SK-N-MC (cell line): ENCODE measurements at regions not wholly inside any gene's neighbourhood (a gene's known extent, or its start where the extent isn't known, plus 50 kb on each side); places are given as distances from the start of the nearest gene placed in this dataset.

Source experiments
- DNase-seq: peaks from one replicate; pipeline ENCODE4 v3.0.0-alpha.2; 2011; ENCODE audit warnings: low read depth, low spot score
- H3K27ac ChIP-seq: fragments of 200-600 bp; sonication (generic); 2 replicates; pipeline ENCODE4 v1.5.1; 2016; ENCODE audit warnings: mixed run types
- H3K36me3 ChIP-seq: fragments of 200-600 bp; sonication (generic); 2 replicates; pipeline ENCODE4 v1.6.1; 2017; ENCODE audit warnings: antibody characterized with exemption, low read length, mixed read lengths; ENCODE audit not compliant: insufficient read depth
- H3K4me3 ChIP-seq: fragments of 200-600 bp; sonication (generic); 2 replicates; pipeline ENCODE4 v1.5.1; 2016
- H3K9ac ChIP-seq: fragments of 200-600 bp; sonication (generic); 2 replicates; pipeline ENCODE4 v1.8.0; 2017; ENCODE audit warnings: mixed run types, mixed read lengths; ENCODE audit not compliant: insufficient read length
- H3K9me3 ChIP-seq: fragments of 200-600 bp; sonication (generic); 2 replicates; pipeline ENCODE4 v1.6.1; 2017; ENCODE audit warnings: low read depth, mild to moderate bottlenecking, antibody characterized with exemption, low read length, moderate library complexity, mixed read lengths
- EZH2 ChIP-seq: fragments of 200-600 bp; sonication (generic); IDR thresholded peaks from one replicate; pipeline ENCODE4 v1.6.1; 2017; ENCODE audit warnings: antibody characterized with exemption
- FOXP2 ChIP-seq: optimal IDR thresholded peaks from 2 replicates; pipeline ENCODE3; 2011; ENCODE audit warnings: mild to moderate bottlenecking, moderate library complexity; ENCODE audit not compliant: insufficient read depth; ENCODE audit errors: extremely low read length, control extremely low read depth
- POLR2AphosphoS5 ChIP-seq: IDR thresholded peaks from 2 replicates; pipeline ENCODE4 v1.6.1; 2012; ENCODE audit warnings: mild to moderate bottlenecking, low read depth, low read length, borderline replicate concordance

DNA sequence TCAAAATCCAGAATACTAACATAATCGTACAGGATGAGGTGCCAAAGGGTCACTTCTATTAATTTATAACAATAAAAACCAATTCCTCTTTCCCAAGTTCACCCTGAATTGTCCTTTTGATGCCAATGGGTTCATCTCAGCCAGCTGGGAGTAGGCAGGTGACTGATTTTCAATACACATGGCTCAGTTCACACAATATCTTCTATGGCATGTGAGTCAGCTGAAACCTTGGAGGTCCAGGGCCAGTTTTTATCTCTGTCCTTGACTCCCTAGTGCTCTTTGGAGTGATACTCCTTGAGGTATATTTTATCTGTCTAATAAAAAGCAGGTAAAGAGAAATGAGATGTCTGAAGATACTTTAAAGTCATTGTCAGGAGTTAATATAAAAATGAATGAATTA is 186.6 kb downstream of the SMC2 start:
- H3K4me3 ChIP-seq: no peak overlapping the region
- TF ChIP-seq FOXP2: no peak
- TF ChIP-seq EZH2: no peak
- TF ChIP-seq POLR2AphosphoS5: no peak

DNA sequence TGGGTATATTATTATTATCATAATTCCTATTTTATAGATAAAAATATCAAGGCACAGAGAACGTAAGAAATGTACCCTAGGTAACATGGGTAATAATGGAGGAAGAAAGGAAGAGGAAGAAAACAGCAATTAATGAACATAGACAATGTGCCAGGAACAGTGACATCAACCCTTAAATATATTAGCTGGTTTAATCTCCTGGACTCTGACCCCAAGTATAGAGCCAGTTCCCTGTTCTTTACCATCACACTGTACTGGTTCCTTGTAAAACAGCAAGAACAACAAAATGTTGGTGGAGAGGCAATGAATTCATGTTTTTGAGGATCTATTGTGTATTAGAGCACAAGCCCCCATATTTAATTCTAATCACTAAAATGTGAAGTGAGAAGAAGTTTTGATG is 192.1 kb downstream of the SMC2 start:
- DNase-seq: no peak
- TF ChIP-seq EZH2: no peak
- no peak for TF ChIP-seq FOXP2
- no peak for TF ChIP-seq POLR2AphosphoS5
- H3K36me3 ChIP-seq: no peaks in the 10 kb centered on the region

More for the DNA sequence above, 186.6 kb downstream of the SMC2 start:
- no peak overlapping the region for H3K9ac ChIP-seq
- no peak for DNase-seq
- no peak overlapping the region for H3K27ac ChIP-seq
- no peaks in the 10 kb centered on the region for H3K36me3 ChIP-seq
- H3K9me3 ChIP-seq: no peaks in the 10 kb centered on the region

DNA sequence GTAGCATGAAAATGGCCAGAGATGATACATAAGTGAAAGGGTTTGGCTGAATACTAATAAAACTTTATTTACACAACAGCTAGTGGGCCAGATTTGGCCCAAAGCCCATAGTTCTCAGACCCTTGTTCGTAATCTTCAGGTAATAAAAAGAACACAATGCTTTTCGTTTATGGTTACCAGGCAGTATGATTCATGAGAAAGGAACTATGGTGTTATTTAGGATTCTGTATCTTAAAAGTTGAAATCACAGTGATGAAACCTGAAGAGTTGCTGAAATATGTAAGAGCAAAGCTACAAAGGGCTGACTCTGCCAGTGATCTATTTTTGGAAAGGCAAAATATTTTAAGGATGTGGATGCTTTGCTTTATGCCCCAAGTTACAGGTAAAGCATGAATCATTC is 192.7 kb downstream of the SMC2 start:
- no peak overlapping the region for H3K9ac ChIP-seq
- no peak overlapping the region for H3K27ac ChIP-seq
- TF ChIP-seq FOXP2 (no peak), POLR2AphosphoS5 (no peak), EZH2 (no peak)
- H3K9me3 ChIP-seq: no peaks in the 10 kb centered on the region
- no peak overlapping the region for H3K4me3 ChIP-seq
- DNase-seq: no peak
- no peaks in the 10 kb centered on the region for H3K36me3 ChIP-seq

More for the DNA sequence above, 192.1 kb downstream of the SMC2 start:
- H3K4me3 ChIP-seq: no peak overlapping the region
- H3K27ac ChIP-seq: no peak overlapping the region
- no peak overlapping the region for H3K9ac ChIP-seq
- H3K9me3 ChIP-seq: no peaks in the 10 kb centered on the region

DNA sequence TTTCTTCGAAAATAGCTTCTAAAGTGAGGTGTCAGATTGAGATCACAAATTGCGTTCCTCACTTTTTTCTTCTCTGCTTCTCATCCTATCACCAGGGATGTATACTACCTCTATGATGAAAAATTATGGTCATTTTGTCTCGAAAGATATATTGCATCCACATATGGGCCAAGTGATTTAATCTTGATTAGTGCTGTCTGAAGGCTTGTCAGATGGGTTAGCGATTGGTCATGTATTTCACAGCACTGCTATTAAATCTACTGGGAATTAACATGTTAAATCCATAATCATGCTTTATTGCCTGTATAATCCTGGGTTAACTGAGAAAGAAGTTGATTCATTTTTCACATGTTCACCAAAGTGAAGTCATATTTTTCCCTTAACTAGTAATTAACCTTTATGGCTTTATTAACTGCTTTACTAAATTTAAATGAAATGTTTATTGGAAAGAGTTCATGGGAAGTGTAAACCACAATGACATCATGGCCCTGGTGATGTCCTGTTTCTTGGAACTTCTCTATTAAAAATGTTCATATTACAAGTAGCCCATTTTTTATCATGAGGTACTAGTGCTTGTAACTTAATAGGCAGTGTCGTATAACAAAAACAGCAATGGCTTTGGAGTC is 193.3 kb downstream of the SMC2 start:
- no peak for DNase-seq
- Histone ChIP-seq H3K27ac (no peak overlapping the region), H3K4me3 (no peak overlapping the region), H3K36me3 (no peaks in the 10 kb centered on the region), H3K9me3 (no peaks in the 10 kb centered on the region), H3K9ac (no peak overlapping the region)
- TF ChIP-seq FOXP2: no peak
- TF ChIP-seq EZH2: no peak
- TF ChIP-seq POLR2AphosphoS5: no peak

DNA sequence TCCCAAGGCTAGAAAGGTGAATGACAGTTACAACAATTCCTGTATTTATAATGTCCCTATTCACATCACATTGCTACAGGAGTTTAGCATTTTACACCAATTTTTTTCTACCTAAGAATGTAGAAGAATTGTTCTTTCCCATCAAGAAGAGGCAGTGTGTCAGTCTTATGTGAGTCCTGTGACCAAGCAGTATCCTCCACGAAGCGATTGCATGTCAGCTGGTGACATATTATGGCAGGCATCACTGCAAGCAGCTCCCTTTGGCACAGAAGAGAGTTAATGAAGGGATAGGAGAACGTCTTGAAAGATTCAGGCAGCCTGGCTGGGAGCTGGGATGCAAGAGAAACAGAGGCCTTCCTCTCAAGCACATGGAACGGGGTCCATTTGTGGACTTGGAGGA is 199.8 kb downstream of the SMC2 start:
- no peak for DNase-seq

DNA sequence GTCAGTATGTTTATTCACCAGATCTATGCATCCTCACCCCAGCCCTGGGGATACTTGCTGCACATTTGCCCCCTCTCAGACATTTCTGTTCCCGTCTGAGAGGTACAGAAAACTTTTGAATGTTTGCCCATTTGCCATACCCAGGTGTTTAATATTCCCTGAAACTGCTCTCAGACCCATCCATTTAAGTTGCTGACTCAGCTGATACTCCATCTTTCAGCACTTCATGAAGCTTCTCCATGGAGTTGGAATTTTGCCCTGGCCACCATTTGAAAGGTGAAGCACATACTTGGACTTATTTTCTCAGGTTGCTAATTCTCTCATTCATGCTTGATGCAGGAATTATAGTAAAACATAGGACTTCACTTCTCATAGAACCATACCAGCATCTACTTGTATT is 203.9 kb upstream of the OR13F1 start:
- no peak for DNase-seq
- no peaks in the 10 kb centered on the region for H3K36me3 ChIP-seq

More for the DNA sequence above, 199.8 kb downstream of the SMC2 start:
- H3K9ac ChIP-seq: no peak overlapping the region
- H3K4me3 ChIP-seq: no peak overlapping the region
- TF ChIP-seq EZH2: no peak
- no peak for TF ChIP-seq FOXP2
- TF ChIP-seq POLR2AphosphoS5: no peak
- H3K27ac ChIP-seq: no peak overlapping the region
- H3K36me3 ChIP-seq: no peaks in the 10 kb centered on the region
- H3K9me3 ChIP-seq: no peaks in the 10 kb centered on the region

DNA sequence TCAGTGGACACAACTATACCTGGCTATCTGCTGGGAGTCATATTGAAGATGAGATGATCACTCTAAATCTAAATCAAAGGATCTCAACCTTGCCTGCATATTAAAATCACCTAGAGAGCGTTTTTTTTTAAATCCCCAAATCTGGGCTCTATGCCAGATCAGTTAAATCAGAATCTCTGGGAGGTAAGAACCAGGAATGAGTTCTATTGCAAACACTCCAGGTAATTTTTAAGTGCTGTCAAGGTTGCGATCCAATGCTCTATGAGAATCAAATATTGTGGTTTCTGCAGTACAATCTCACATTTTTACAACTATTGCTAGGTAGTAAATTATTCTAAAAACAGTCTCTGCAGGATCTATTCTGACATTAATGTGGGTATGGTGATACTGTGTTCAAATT is 202.3 kb upstream of the OR13F1 start:
- no peaks in the 10 kb centered on the region for H3K36me3 ChIP-seq
- no peak for DNase-seq
- no peaks in the 10 kb centered on the region for H3K9me3 ChIP-seq
- TF ChIP-seq FOXP2 (no peak), EZH2 (no peak), POLR2AphosphoS5 (no peak)
- H3K9ac ChIP-seq: no peak overlapping the region
- no peak overlapping the region for H3K27ac ChIP-seq
- H3K4me3 ChIP-seq: no peak overlapping the region

More for the DNA sequence above, 203.9 kb upstream of the OR13F1 start:
- no peaks in the 10 kb centered on the region for H3K9me3 ChIP-seq
- H3K4me3 ChIP-seq: no peak overlapping the region
- no peak overlapping the region for H3K27ac ChIP-seq
- TF ChIP-seq FOXP2: no peak
- no peak for TF ChIP-seq EZH2
- no peak for TF ChIP-seq POLR2AphosphoS5
- no peak overlapping the region for H3K9ac ChIP-seq

DNA sequence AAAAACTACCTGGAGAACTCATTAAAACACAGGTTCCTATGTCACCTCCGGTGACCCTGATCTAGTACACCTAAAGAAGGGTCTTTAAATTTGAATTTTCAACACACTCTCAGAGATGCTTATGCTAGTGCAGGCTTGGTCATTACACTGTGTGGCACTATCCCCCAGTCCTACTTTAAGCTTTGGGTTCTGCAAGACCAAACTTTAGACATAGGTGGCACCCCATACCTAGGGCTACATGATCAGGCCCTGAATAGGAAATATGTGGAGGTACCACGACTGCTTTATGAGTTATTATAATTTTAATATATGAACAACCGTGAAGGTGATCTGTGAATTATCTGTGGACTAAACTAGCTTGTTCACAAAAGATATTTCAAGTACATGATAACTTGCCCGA is 201.3 kb upstream of the OR13F1 start:
- no peak overlapping the region for H3K4me3 ChIP-seq
- no peaks in the 10 kb centered on the region for H3K9me3 ChIP-seq
- H3K9ac ChIP-seq: no peak overlapping the region
- no peak for DNase-seq
- TF ChIP-seq FOXP2: no peak
- TF ChIP-seq EZH2: no peak
- TF ChIP-seq POLR2AphosphoS5: no peak
- no peaks in the 10 kb centered on the region for H3K36me3 ChIP-seq
- H3K27ac ChIP-seq: no peak overlapping the region

DNA sequence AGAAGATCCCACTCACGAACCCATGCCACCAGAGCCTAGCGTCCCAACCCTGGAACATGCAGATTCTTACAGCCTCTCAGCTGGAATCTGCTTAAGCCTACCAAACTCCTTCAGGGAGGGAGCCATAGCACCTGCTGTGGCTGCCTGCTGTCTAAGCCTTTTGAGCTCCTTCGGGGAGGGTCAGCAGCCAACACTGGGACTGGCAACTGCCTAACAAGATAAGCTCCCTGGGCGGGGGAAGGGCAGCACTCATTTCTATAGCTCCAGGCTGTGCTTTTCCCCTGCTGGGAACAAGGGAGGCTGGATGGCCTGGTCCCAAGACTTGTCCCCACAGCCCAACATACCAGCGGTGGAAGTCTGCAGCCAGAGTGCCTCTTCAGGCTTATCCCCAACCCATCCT is 199.1 kb upstream of the OR13F1 start:
- TF ChIP-seq POLR2AphosphoS5 (no peak), EZH2 (no peak), FOXP2 (no peak)
- DNase-seq: no peak

More for the DNA sequence above, 199.1 kb upstream of the OR13F1 start:
- Histone ChIP-seq H3K9ac (no peak overlapping the region), H3K36me3 (no peaks in the 10 kb centered on the region), H3K27ac (no peak overlapping the region), H3K9me3 (no peaks in the 10 kb centered on the region), H3K4me3 (no peak overlapping the region)
